ENCODE measurements at regions not wholly inside any gene's neighbourhood (a gene's known extent, or its start where the extent isn't known, plus 50 kb on each side); places are given as distances from the start of the nearest gene placed in this dataset.

- no peak for DNase-seq (ENCODE audit: low read depth)
Measured at GRCh38 chr4:16377887-16378286, 151.6 kb upstream of the TAPT1 start.

- no peak for DNase-seq (ENCODE audit: low read depth)
Measured at GRCh38 chr4:16365036-16365569, 138.8 kb upstream of the TAPT1 start.

GRCh38 chr4:16360694-16361262, 134.5 kb upstream of the TAPT1 start:
- DNase-seq (ENCODE audit: low read depth): no peak

- no peak for DNase-seq (ENCODE audit: low read depth)
Measured at GRCh38 chr4:16353165-16353564, 126.9 kb upstream of the TAPT1 start.

GRCh38 chr4:16351161-16351560, 124.9 kb upstream of the TAPT1 start:
- DNase-seq (ENCODE audit: low read depth): no peak

GRCh38 chr4:16344853-16345252, 118.6 kb upstream of the TAPT1 start:
- DNase-seq (ENCODE audit: low read depth): no peak

- DNase-seq (ENCODE audit: low read depth): no peak
Measured at GRCh38 chr4:16337936-16338335, 111.7 kb upstream of the TAPT1 start.

GRCh38 chr4:16334601-16335000, 108.3 kb upstream of the TAPT1 start:
- DNase-seq (ENCODE audit: low read depth): no peak

GRCh38 chr4:16329797-16330134, 103.5 kb upstream of the TAPT1 start:
- no peak for DNase-seq (ENCODE audit: low read depth)

- no peak for DNase-seq (ENCODE audit: low read depth)
Measured at GRCh38 chr4:16329125-16329796, 103.0 kb upstream of the TAPT1 start.

GRCh38 chr4:16322183-16322582, 95.9 kb upstream of the TAPT1 start:
- no peak for DNase-seq (ENCODE audit: low read depth)

- no peak for DNase-seq (ENCODE audit: low read depth)
Measured at GRCh38 chr4:16315456-16315855, 89.2 kb upstream of the TAPT1 start.

GRCh38 chr4:16310606-16311005, 84.3 kb upstream of the TAPT1 start:
- no peak for DNase-seq (ENCODE audit: low read depth)

- DNase-seq (ENCODE audit: low read depth): no peak
Measured at GRCh38 chr4:16302648-16303047, 76.4 kb upstream of the TAPT1 start.

GRCh38 chr4:16297003-16297402, 70.7 kb upstream of the TAPT1 start:
- no peak for DNase-seq (ENCODE audit: low read depth)

- DNase-seq (ENCODE audit: low read depth): no peak
Measured at GRCh38 chr4:16294455-16294854, 68.2 kb upstream of the TAPT1 start.

- DNase-seq (ENCODE audit: low read depth): no peak
Measured at GRCh38 chr4:16293210-16293838, 67.1 kb upstream of the TAPT1 start.

- DNase-seq (ENCODE audit: low read depth): no peak
Measured at GRCh38 chr4:16292585-16292984, 66.3 kb upstream of the TAPT1 start.

GRCh38 chr4:16290681-16291420, 64.6 kb upstream of the TAPT1 start:
- no peak for DNase-seq (ENCODE audit: low read depth)

GRCh38 chr4:16289897-16290554, 63.8 kb upstream of the TAPT1 start:
- DNase-seq (ENCODE audit: low read depth): peak; percentile 54

- no peak for DNase-seq (ENCODE audit: low read depth)
Measured at GRCh38 chr4:16284050-16284449, 57.8 kb upstream of the TAPT1 start.

- no peak for DNase-seq (ENCODE audit: low read depth)
Measured at GRCh38 chr4:16278178-16278577, 51.9 kb upstream of the TAPT1 start.
